Esophagus squamous epithelium (tissue), 5 donors: ENCODE measurements at regions not wholly inside any gene's neighbourhood (a gene's known extent, or its start where the extent isn't known, plus 50 kb on each side); places are given as distances from the start of the nearest gene placed in this dataset.

Experiments used
- DNase-seq: peaks from one replicate; lab custom pipeline; 2025; lab: John Stamatoyannopoulos, UW
- H3K27ac ChIP-seq, 4 donors: fragments of 200-600 bp; sonication (generic); one replicate each; pipeline ENCODE4 v1.5.1; 2016 to 2019; ENCODE audit warnings: mild to moderate bottlenecking in 1 of 4
- H3K27me3 ChIP-seq, 4 donors: fragments of 200-600 bp; sonication (generic); 1 replicate in 3 of 4; 2 replicates in 1 of 4; pipeline versions ENCODE4 v1.5.1 to v1.6.0; 2017 to 2021; ENCODE audit warnings: antibody characterized with exemption in 1 of 4
- H3K36me3 ChIP-seq, 3 donors: fragments of 200-600 bp; sonication (generic); one replicate each; pipeline ENCODE4 v1.5.1; 2016 to 2019
- H3K4me1 ChIP-seq, 3 donors: fragments of 200-600 bp; sonication (generic); one replicate each; pipeline ENCODE4 v1.5.1; 2017 to 2019
- H3K4me3 ChIP-seq, 4 donors: fragments of 200-600 bp; sonication (generic); 1 replicate in 3 of 4; 2 replicates in 1 of 4; pipeline ENCODE4 v1.5.1; 2016 to 2019; ENCODE audit warnings: mild to moderate bottlenecking in 2 of 4, moderate library complexity in 1 of 4
- H3K9me3 ChIP-seq, 3 donors: fragments of 200-600 bp; sonication (generic); one replicate each; pipeline ENCODE4 v1.5.1; 2016 to 2019
- POLR2A ChIP-seq, 4 donors: fragments of 450-650 bp; IDR thresholded peaks; one replicate each; pipeline ENCODE4 v1.6.1; 2017; ENCODE audit warnings: antibody characterized with exemption in 4 of 4, mild to moderate bottlenecking in 4 of 4, moderate library complexity in 3 of 4
- WGBS, 2 donors: methylation state at CpG; one replicate each; pipeline ENCODE4 v1.1.5; 2018; 5-methylcytosine and 5-hydroxymethylcytosine counted together
- intact Hi-C: fragments of 100-400 bp; cut with DNase I; formaldehyde crosslinking; loops from one replicate; pipeline ENCODE4 v1.15.0; 2022
- TF ChIP-seq, protein P1 (sequence below), 6 experiments: fragments of 450-650 bp in 4 of 6; fragments of 200-600 bp in 2 of 6; sonication (generic) in 2 of 6; IDR thresholded peaks; one replicate each; pipeline ENCODE4 v1.5.1; 2016 to 2019; ENCODE audit warnings: antibody characterized with exemption in 6 of 6, mild to moderate bottlenecking in 4 of 6, moderate library complexity in 4 of 6
- donor health status: DM: yes; HTN: yes; CAD: no.

DNA sequence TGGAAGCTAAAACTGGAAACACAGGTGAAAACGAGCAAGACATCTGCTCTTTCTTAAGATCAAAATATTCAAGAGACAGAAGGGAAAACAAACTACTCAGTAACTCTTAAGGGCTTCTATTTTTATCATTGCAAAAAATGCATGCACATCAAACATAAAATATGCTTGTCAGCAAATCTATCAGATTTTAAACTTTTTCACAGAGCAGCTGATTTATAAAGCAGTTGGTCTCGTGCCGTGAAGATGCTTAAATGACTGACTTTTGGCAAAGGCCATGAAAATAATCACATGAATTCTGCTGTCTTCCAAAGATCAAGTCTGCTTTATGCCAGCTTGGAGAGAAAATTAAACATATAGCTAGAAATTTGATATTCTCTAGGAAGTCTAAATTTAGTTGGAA, 482.1 kb upstream of the HS3ST1 start:
- Histone ChIP-seq H3K27ac (no peak overlapping the region), H3K27me3 (no peaks in the 10 kb centered on the region), H3K4me3 (no peak overlapping the region), H3K36me3 (no peaks in the 10 kb centered on the region), H3K9me3 (no peaks in the 10 kb centered on the region), H3K4me1 (no peaks in the 10 kb centered on the region)
- DNase-seq: no peak
- intact Hi-C loops: no loop called here
- TF ChIP-seq POLR2A (IDR thresholded peaks at IDR 0.05): no peak
- TF ChIP-seq, protein P1, sequence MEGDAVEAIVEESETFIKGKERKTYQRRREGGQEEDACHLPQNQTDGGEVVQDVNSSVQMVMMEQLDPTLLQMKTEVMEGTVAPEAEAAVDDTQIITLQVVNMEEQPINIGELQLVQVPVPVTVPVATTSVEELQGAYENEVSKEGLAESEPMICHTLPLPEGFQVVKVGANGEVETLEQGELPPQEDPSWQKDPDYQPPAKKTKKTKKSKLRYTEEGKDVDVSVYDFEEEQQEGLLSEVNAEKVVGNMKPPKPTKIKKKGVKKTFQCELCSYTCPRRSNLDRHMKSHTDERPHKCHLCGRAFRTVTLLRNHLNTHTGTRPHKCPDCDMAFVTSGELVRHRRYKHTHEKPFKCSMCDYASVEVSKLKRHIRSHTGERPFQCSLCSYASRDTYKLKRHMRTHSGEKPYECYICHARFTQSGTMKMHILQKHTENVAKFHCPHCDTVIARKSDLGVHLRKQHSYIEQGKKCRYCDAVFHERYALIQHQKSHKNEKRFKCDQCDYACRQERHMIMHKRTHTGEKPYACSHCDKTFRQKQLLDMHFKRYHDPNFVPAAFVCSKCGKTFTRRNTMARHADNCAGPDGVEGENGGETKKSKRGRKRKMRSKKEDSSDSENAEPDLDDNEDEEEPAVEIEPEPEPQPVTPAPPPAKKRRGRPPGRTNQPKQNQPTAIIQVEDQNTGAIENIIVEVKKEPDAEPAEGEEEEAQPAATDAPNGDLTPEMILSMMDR (IDR thresholded peaks at IDR 0.05): no peak
- WGBS, 2 donors: 71 to 78% methylated on average over 3 of the region's 3 CpGs

DNA sequence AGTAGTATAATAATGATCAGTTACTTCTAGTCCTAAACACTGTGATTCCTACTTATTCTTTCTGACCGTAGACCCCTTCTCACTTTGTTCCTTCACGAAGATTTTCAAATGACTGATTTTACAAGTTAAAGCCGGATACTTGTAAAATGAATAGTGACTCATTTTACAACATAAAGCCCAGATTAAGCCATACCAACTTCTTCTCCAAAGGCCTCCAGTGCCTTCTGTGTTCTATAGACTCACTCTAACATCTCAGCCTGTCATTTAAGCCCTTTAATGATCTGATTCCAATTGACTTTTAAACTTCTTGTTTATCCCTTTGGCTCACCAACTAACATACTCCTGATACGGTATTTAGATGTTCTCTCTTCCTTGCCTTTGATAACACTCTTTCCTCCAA, 480.0 kb upstream of the HS3ST1 start:
- peaks cover 0 to 14% (median 0%) of the 10 kb centered on the region in 3 donors for H3K4me1 ChIP-seq
- intact Hi-C loops: no loop called here
- H3K36me3 ChIP-seq: no peaks in the 10 kb centered on the region
- DNase-seq: no peak
- H3K27ac ChIP-seq: no peak overlapping the region
- H3K27me3 ChIP-seq: no peaks in the 10 kb centered on the region
- 69 to 83% methylated on average over 4 of the region's 4 CpGs for WGBS, 2 donors
- no peak overlapping the region for H3K4me3 ChIP-seq
- TF ChIP-seq, protein P1 (IDR thresholded peaks at IDR 0.05): no peak
- TF ChIP-seq POLR2A (IDR thresholded peaks at IDR 0.05): no peak
- no peaks in the 10 kb centered on the region for H3K9me3 ChIP-seq

DNA sequence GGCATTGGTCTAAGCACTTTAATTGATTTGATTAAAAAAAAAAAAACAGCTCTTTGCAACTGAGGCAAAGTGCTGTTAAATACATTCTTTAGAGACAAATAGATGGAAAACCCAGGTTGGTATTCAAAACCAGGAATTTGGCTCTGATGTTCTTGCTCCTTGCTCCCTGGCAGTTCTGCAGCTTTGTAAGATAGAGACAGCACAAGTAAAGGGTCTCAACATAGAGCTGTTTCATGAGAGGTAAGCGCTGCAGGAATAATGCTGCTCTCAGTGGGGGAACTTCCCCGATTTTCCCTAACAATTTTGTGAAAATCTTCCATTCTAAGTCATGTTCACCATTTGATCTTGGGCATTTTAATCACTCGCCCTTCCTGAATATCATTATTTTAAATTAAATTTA, 479.5 kb upstream of the HS3ST1 start:
- Histone ChIP-seq H3K9me3 (no peaks in the 10 kb centered on the region), H3K36me3 (no peaks in the 10 kb centered on the region), H3K27ac (no peak overlapping the region), H3K4me3 (no peak overlapping the region), H3K27me3 (no peaks in the 10 kb centered on the region), H3K4me1 (peaks cover 0 to 14% (median 0%) of the 10 kb centered on the region in 3 donors)
- intact Hi-C loops: no loop called here
- WGBS, 2 donors: 66 to 75% methylated on average over 3 of the region's 3 CpGs
- DNase-seq: no peak
- TF ChIP-seq POLR2A (IDR thresholded peaks at IDR 0.05): no peak
- TF ChIP-seq, protein P1 (IDR thresholded peaks at IDR 0.05): no peak

- intact Hi-C loops: no loop called here
- no peak for TF ChIP-seq POLR2A (IDR thresholded peaks at IDR 0.05)
- TF ChIP-seq, protein P1 (IDR thresholded peaks at IDR 0.05): no peak
- H3K27ac ChIP-seq: peak overlapping the region in 3 of 4 donors; percentile 11 to 71 (median 56)
- no peak for DNase-seq
- H3K9me3 ChIP-seq: no peaks in the 10 kb centered on the region
- H3K27me3 ChIP-seq: no peaks in the 10 kb centered on the region
- no peak overlapping the region for H3K4me3 ChIP-seq
- H3K4me1 ChIP-seq: peaks cover 0 to 14% (median 0%) of the 10 kb centered on the region in 3 donors
- 19 to 40% methylated on average over 7 to 9 of the region's 9 CpGs for WGBS, 2 donors
- H3K36me3 ChIP-seq: no peaks in the 10 kb centered on the region
These were observed 476.4 kb upstream of the HS3ST1 start for GRCh38 chr4:11904846-11905739.

- H3K36me3 ChIP-seq: no peaks in the 10 kb centered on the region
- H3K9me3 ChIP-seq: no peaks in the 10 kb centered on the region
- H3K4me3 ChIP-seq: no peak overlapping the region
- H3K27ac ChIP-seq: peak overlapping the region in 1 of 4 donors; percentile 71
- H3K4me1 ChIP-seq: peaks cover 0 to 14% (median 0%) of the 10 kb centered on the region in 3 donors
- DNase-seq: no peak
- intact Hi-C loops: no loop called here
- TF ChIP-seq, protein P1 (IDR thresholded peaks at IDR 0.05): no peak
- no peak for TF ChIP-seq POLR2A (IDR thresholded peaks at IDR 0.05)
- no peaks in the 10 kb centered on the region for H3K27me3 ChIP-seq
- WGBS, 2 donors: 12 to 14% methylated on average over 2 of the region's 2 CpGs
These were observed 475.4 kb upstream of the HS3ST1 start for GRCh38 chr4:11904117-11904535.
